ENCODE measurements at regions not wholly inside any gene's neighbourhood (a gene's known extent, or its start where the extent isn't known, plus 50 kb on each side); places are given as distances from the start of the nearest gene placed in this dataset.

GRCh38 chr2:82120654-82121053 lies 1816.1 kb upstream of the LRRTM1 start:
- BruUV-seq (replicated peaks) = no TSS peak
- H3K9me3 ChIP-seq (ENCODE audit: low read depth, low read length, poor library complexity, severe bottlenecking) = peaks cover 38% of the 10 kb centered on the region
- no peaks in the 10 kb centered on the region for H3K4me1 ChIP-seq (ENCODE audit: insufficient read depth, low read length, poor library complexity, severe bottlenecking)
- H3K27ac ChIP-seq (ENCODE audit: low read depth, low read length, poor library complexity, severe bottlenecking) = no peak overlapping the region
- H3K27me3 ChIP-seq (replicated peaks; ENCODE audit: insufficient read depth, low read depth, low read length, poor library complexity) = no peaks in the 10 kb centered on the region
- TF ChIP-seq EZH2 (IDR thresholded peaks at IDR 0.05; ENCODE audit: borderline replicate concordance, low read depth, low read length, poor library complexity, severe bottlenecking) = no peak
- no peak for TF ChIP-seq CTCF (conservative IDR thresholded peaks at IDR 0.05; ENCODE audit: low read depth, low read length)
- no peaks in the 10 kb centered on the region for H3K36me3 ChIP-seq (ENCODE audit: insufficient read depth, low read length, poor library complexity, severe bottlenecking)
- no peak overlapping the region for H3K4me3 ChIP-seq (ENCODE audit: low read depth, low read length, poor library complexity, severe bottlenecking)
- ChIA-PET CTCF (no interaction called here), POLR2A (ENCODE audit: low non-redundant PET) (no interaction called here)
- intact Hi-C loops (cut with micrococcal nuclease; ENCODE audit: unreplicated experiment) = no loop called here
- no peak for DNase-seq (ENCODE audit: low spot score)

- Histone ChIP-seq H3K27ac (ENCODE audit: low read depth, low read length, poor library complexity, severe bottlenecking) (no peak overlapping the region), H3K9me3 (ENCODE audit: low read depth, low read length, poor library complexity, severe bottlenecking) (peaks cover 35% of the 10 kb centered on the region), H3K4me3 (ENCODE audit: low read depth, low read length, poor library complexity, severe bottlenecking) (no peak overlapping the region), H3K36me3 (ENCODE audit: insufficient read depth, low read length, poor library complexity, severe bottlenecking) (no peaks in the 10 kb centered on the region), H3K4me1 (ENCODE audit: insufficient read depth, low read length, poor library complexity, severe bottlenecking) (no peaks in the 10 kb centered on the region), H3K27me3 (replicated peaks; ENCODE audit: insufficient read depth, low read depth, low read length, poor library complexity) (no peaks in the 10 kb centered on the region)
- TF ChIP-seq CTCF (conservative IDR thresholded peaks at IDR 0.05; ENCODE audit: low read depth, low read length) (no peak), EZH2 (IDR thresholded peaks at IDR 0.05; ENCODE audit: borderline replicate concordance, low read depth, low read length, poor library complexity, severe bottlenecking) (no peak)
- BruUV-seq (replicated peaks) = no TSS peak
- POLR2A ChIA-PET (ENCODE audit: low non-redundant PET) = no interaction called here
- no peak for DNase-seq (ENCODE audit: low spot score)
- intact Hi-C loops (cut with micrococcal nuclease; ENCODE audit: unreplicated experiment) = no loop called here
- CTCF ChIA-PET = no interaction called here
Observed at GRCh38 chr2:82120115-82120514, 1815.6 kb upstream of the LRRTM1 start.

- ChIA-PET POLR2A (ENCODE audit: low non-redundant PET) (no interaction called here), CTCF (no interaction called here)
- intact Hi-C loops (cut with micrococcal nuclease; ENCODE audit: unreplicated experiment) = no loop called here
- no peak for DNase-seq (ENCODE audit: low spot score)
- H3K27me3 ChIP-seq (replicated peaks; ENCODE audit: insufficient read depth, low read depth, low read length, poor library complexity) = no peaks in the 10 kb centered on the region
- H3K27ac ChIP-seq (ENCODE audit: low read depth, low read length, poor library complexity, severe bottlenecking) = no peak overlapping the region
- no peaks in the 10 kb centered on the region for H3K4me1 ChIP-seq (ENCODE audit: insufficient read depth, low read length, poor library complexity, severe bottlenecking)
- H3K9me3 ChIP-seq (ENCODE audit: low read depth, low read length, poor library complexity, severe bottlenecking) = peaks cover 20% of the 10 kb centered on the region
- TF ChIP-seq EZH2 (IDR thresholded peaks at IDR 0.05; ENCODE audit: borderline replicate concordance, low read depth, low read length, poor library complexity, severe bottlenecking) (no peak), CTCF (conservative IDR thresholded peaks at IDR 0.05; ENCODE audit: low read depth, low read length) (no peak)
- no TSS peak for BruUV-seq (replicated peaks)
- no peak overlapping the region for H3K4me3 ChIP-seq (ENCODE audit: low read depth, low read length, poor library complexity, severe bottlenecking)
- no peaks in the 10 kb centered on the region for H3K36me3 ChIP-seq (ENCODE audit: insufficient read depth, low read length, poor library complexity, severe bottlenecking)
Observed at GRCh38 chr2:82109418-82109817, 1804.9 kb upstream of the LRRTM1 start.

All from A673 (cell line).